Vagina (tissue), 2 donors: ENCODE measurements at regions not wholly inside any gene's neighbourhood (a gene's known extent, or its start where the extent isn't known, plus 50 kb on each side); places are given as distances from the start of the nearest gene placed in this dataset.
A peak's percentile ranks its signal among the peaks of the same experiment; 100 is the strongest.

Experiments
- DNase-seq, 2 donors: peaks; one replicate each; pipeline ENCODE4 v3.0.0-alpha.2; 2017; ENCODE audit errors: extremely low spot score in 2 of 2
- H3K27ac ChIP-seq: fragments of 200-600 bp; sonication (generic); one replicate; pipeline ENCODE4 v1.5.1; 2019
- H3K27me3 ChIP-seq: fragments of 200-600 bp; sonication (generic); one replicate; pipeline ENCODE4 v1.5.1; 2019
- H3K36me3 ChIP-seq, 2 donors: fragments of 200-600 bp; sonication (generic); one replicate each; pipeline ENCODE4 v1.5.1; 2017 to 2019
- H3K4me1 ChIP-seq: fragments of 200-600 bp; sonication (generic); one replicate; pipeline ENCODE4 v1.5.1; 2019
- H3K4me3 ChIP-seq, 2 donors: fragments of 200-600 bp; sonication (generic); 1 replicate in 1 of 2; 2 replicates in 1 of 2; pipeline ENCODE4 v1.5.1; 2016 to 2019
- H3K9me3 ChIP-seq: fragments of 200-600 bp; sonication (generic); one replicate; pipeline ENCODE4 v1.5.1; 2019
- POLR2A ChIP-seq, 2 donors: fragments of 450-650 bp; IDR thresholded peaks; one replicate each; pipeline ENCODE4 v1.6.1; 2017; ENCODE audit warnings: antibody characterized with exemption in 2 of 2, mild to moderate bottlenecking in 2 of 2, moderate library complexity in 2 of 2
- POLR2AphosphoS5 ChIP-seq, 2 donors: sonication (generic); formaldehyde crosslinking; IDR thresholded peaks; one replicate each; pipeline ENCODE4 v1.9.0; 2017; ENCODE audit warnings: antibody characterized with exemption in 2 of 2, mild to moderate bottlenecking in 2 of 2, low read depth in 1 of 2; ENCODE audit not compliant: insufficient read depth in 1 of 2
- intact Hi-C: fragments of 100-400 bp; cut with DNase I; formaldehyde crosslinking; loops from one replicate; pipeline ENCODE4 v1.15.1; 2023
- TF ChIP-seq, protein P1 (sequence below), 3 experiments: fragments of 450-650 bp in 2 of 3; fragments of 200-600 bp in 1 of 3; sonication (generic) in 1 of 3; IDR thresholded peaks; one replicate each; pipeline ENCODE4 v1.5.1; 2017 to 2019; ENCODE audit warnings: antibody characterized with exemption in 3 of 3, mild to moderate bottlenecking in 2 of 3, moderate library complexity in 2 of 3

GRCh38 chr2:7429733-7430132 is 512.5 kb downstream of the RNF144A start:
- no peaks in the 10 kb centered on the region for H3K27me3 ChIP-seq
- TF ChIP-seq, protein P1, sequence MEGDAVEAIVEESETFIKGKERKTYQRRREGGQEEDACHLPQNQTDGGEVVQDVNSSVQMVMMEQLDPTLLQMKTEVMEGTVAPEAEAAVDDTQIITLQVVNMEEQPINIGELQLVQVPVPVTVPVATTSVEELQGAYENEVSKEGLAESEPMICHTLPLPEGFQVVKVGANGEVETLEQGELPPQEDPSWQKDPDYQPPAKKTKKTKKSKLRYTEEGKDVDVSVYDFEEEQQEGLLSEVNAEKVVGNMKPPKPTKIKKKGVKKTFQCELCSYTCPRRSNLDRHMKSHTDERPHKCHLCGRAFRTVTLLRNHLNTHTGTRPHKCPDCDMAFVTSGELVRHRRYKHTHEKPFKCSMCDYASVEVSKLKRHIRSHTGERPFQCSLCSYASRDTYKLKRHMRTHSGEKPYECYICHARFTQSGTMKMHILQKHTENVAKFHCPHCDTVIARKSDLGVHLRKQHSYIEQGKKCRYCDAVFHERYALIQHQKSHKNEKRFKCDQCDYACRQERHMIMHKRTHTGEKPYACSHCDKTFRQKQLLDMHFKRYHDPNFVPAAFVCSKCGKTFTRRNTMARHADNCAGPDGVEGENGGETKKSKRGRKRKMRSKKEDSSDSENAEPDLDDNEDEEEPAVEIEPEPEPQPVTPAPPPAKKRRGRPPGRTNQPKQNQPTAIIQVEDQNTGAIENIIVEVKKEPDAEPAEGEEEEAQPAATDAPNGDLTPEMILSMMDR (IDR thresholded peaks at IDR 0.05), result no peak
- TF ChIP-seq POLR2AphosphoS5 (IDR thresholded peaks at IDR 0.05; ENCODE audit: insufficient read depth in 1 of 2, low read depth in 1 of 2), result no peak
- TF ChIP-seq POLR2A (IDR thresholded peaks at IDR 0.05), result no peak
- intact Hi-C loops, result loop anchor here (5.0 kb wide), 1 partner anchor 1268 kb away; no protein-coding TSS in a partner anchor

GRCh38 chr2:7430421-7430868 is 513.2 kb downstream of the RNF144A start:
- DNase-seq, result no peak
- TF ChIP-seq POLR2A (IDR thresholded peaks at IDR 0.05), result no peak
- TF ChIP-seq, protein P1 (IDR thresholded peaks at IDR 0.05), result no peak
- no peak for TF ChIP-seq POLR2AphosphoS5 (IDR thresholded peaks at IDR 0.05; ENCODE audit: insufficient read depth in 1 of 2, low read depth in 1 of 2)
- intact Hi-C loops, result no loop called here
- Histone ChIP-seq H3K27me3 (no peaks in the 10 kb centered on the region), H3K4me1 (peaks cover 14% of the 10 kb centered on the region), H3K27ac (no peak overlapping the region), H3K4me3 (peak overlapping the region; percentile 16 to 22), H3K36me3 (no peaks in the 10 kb centered on the region), H3K9me3 (no peaks in the 10 kb centered on the region)

More at GRCh38 chr2:7429733-7430132, 512.5 kb downstream of the RNF144A start:
- Histone ChIP-seq H3K4me3 (no peak overlapping the region), H3K27ac (no peak overlapping the region), H3K9me3 (no peaks in the 10 kb centered on the region), H3K36me3 (no peaks in the 10 kb centered on the region), H3K4me1 (peaks cover 14% of the 10 kb centered on the region)
- DNase-seq, result no peak

- H3K9me3 ChIP-seq, result no peaks in the 10 kb centered on the region
- no peak overlapping the region for H3K27ac ChIP-seq
- TF ChIP-seq, protein P1 (IDR thresholded peaks at IDR 0.05), result no peak
- peak in 1 of 2 donors; percentile 15 for TF ChIP-seq POLR2AphosphoS5 (IDR thresholded peaks at IDR 0.05; ENCODE audit: insufficient read depth in 1 of 2, low read depth in 1 of 2)
- DNase-seq, result no peak
- H3K4me1 ChIP-seq, result peaks cover 14% of the 10 kb centered on the region
- intact Hi-C loops, result no loop called here
- peak overlapping the region; percentile 16 to 22 for H3K4me3 ChIP-seq
- H3K36me3 ChIP-seq, result no peaks in the 10 kb centered on the region
- no peaks in the 10 kb centered on the region for H3K27me3 ChIP-seq
Measured at GRCh38 chr2:7430869-7431641, 513.8 kb downstream of the RNF144A start.

GRCh38 chr2:7432436-7432835 is 515.2 kb downstream of the RNF144A start:
- TF ChIP-seq POLR2AphosphoS5 (IDR thresholded peaks at IDR 0.05; ENCODE audit: insufficient read depth in 1 of 2, low read depth in 1 of 2) (no peak), POLR2A (IDR thresholded peaks at IDR 0.05) (no peak)
- TF ChIP-seq, protein P1 (IDR thresholded peaks at IDR 0.05), result no peak
- intact Hi-C loops, result no loop called here

More at GRCh38 chr2:7432436-7432835, 515.2 kb downstream of the RNF144A start:
- Histone ChIP-seq H3K4me3 (no peak overlapping the region), H3K9me3 (no peaks in the 10 kb centered on the region), H3K27ac (no peak overlapping the region), H3K4me1 (peaks cover 14% of the 10 kb centered on the region), H3K27me3 (no peaks in the 10 kb centered on the region), H3K36me3 (no peaks in the 10 kb centered on the region)
- no peak for DNase-seq
